ENCODE measurements at regions not wholly inside any gene's neighbourhood (a gene's known extent, or its start where the extent isn't known, plus 50 kb on each side); places are given as distances from the start of the nearest gene placed in this dataset.
A peak's percentile ranks its signal among the peaks of the same experiment; 100 is the strongest.
"Not testable (repeated sequence)": the region's sequence is repeated elsewhere in the genome, so short reads cannot be mapped to it uniquely, and the experiment has no call there.

GRCh38 chr4:26181616-26182015 is 139.2 kb upstream of the RBPJ start:
- DNase-seq, result no peak

GRCh38 chr4:26183017-26183416 is 137.8 kb upstream of the RBPJ start:
- no peak for DNase-seq

GRCh38 chr4:26185436-26185835 is 135.4 kb upstream of the RBPJ start:
- DNase-seq, result no peak

- no peak for DNase-seq
Measured at GRCh38 chr4:26191353-26191752, 129.5 kb upstream of the RBPJ start.

GRCh38 chr4:26192899-26193869 is 127.6 kb upstream of the RBPJ start:
- DNase-seq, result no peak

- no peak for DNase-seq
Measured at GRCh38 chr4:26194764-26195163, 126.0 kb upstream of the RBPJ start.

- no peak for DNase-seq
Measured at GRCh38 chr4:26196567-26196966, 124.2 kb upstream of the RBPJ start.

GRCh38 chr4:26197018-26197779 is 123.6 kb upstream of the RBPJ start:
- peak; percentile 58 for DNase-seq

- not testable (repeated sequence) for DNase-seq
Measured at GRCh38 chr4:26198931-26199330, 121.9 kb upstream of the RBPJ start.

- DNase-seq, result no peak
Measured at GRCh38 chr4:26199596-26199995, 121.2 kb upstream of the RBPJ start.

GRCh38 chr4:26201120-26201519 is 119.7 kb upstream of the RBPJ start:
- DNase-seq, result peak; percentile 22

- no peak for DNase-seq
Measured at GRCh38 chr4:26204249-26204825, 116.5 kb upstream of the RBPJ start.

GRCh38 chr4:26204911-26205370 is 115.9 kb upstream of the RBPJ start:
- no peak for DNase-seq

GRCh38 chr4:26206339-26206738 is 114.5 kb upstream of the RBPJ start:
- no peak for DNase-seq

GRCh38 chr4:26206999-26207398 is 113.8 kb upstream of the RBPJ start:
- DNase-seq, result no peak

GRCh38 chr4:26207631-26208030 is 113.2 kb upstream of the RBPJ start:
- DNase-seq, result no peak

- no peak for DNase-seq
Measured at GRCh38 chr4:26208237-26208994, 112.4 kb upstream of the RBPJ start.

GRCh38 chr4:26209378-26209777 is 111.4 kb upstream of the RBPJ start:
- not testable (repeated sequence) for DNase-seq

- DNase-seq, result no peak
Measured at GRCh38 chr4:26212528-26212927, 108.3 kb upstream of the RBPJ start.

- no peak for DNase-seq
Measured at GRCh38 chr4:26213317-26213716, 107.5 kb upstream of the RBPJ start.

- no peak for DNase-seq
Measured at GRCh38 chr4:26214994-26215393, 105.8 kb upstream of the RBPJ start.

GRCh38 chr4:26215725-26216124 is 105.1 kb upstream of the RBPJ start:
- DNase-seq, result no peak

GRCh38 chr4:26217481-26217880 is 103.3 kb upstream of the RBPJ start:
- DNase-seq, result no peak
